HG03442 (cell line): ENCODE measurements at regions not wholly inside any gene's neighbourhood (a gene's known extent, or its start where the extent isn't known, plus 50 kb on each side); places are given as distances from the start of the nearest gene placed in this dataset.
"Not testable (repeated sequence)": the region's sequence is repeated elsewhere in the genome, so short reads cannot be mapped to it uniquely, and the experiment has no call there.

ENCODE experiments used
- ATAC-seq: cut with Tn5 transposase; IDR thresholded peaks from one replicate; pipeline ENCODE4 v1.9.1; 2021; ENCODE audit warnings: mild to moderate bottlenecking, moderate library complexity; ENCODE audit not compliant: unreplicated experiment

- ATAC-seq, result no peak
These were observed 150.1 kb upstream of the PDE7B start for GRCh38 chr6:135701426-135701825.

- no peak for ATAC-seq
These were observed 148.5 kb upstream of the PDE7B start for GRCh38 chr6:135703007-135703406.

- ATAC-seq, result peak; percentile 91
These were observed 147.9 kb upstream of the PDE7B start for GRCh38 chr6:135703621-135704020.

GRCh38 chr6:135707426-135707825 lies 144.1 kb upstream of the PDE7B start:
- ATAC-seq, result no peak

GRCh38 chr6:135710042-135710441 lies 141.5 kb upstream of the PDE7B start:
- ATAC-seq, result no peak

- no peak for ATAC-seq
These were observed 129.3 kb upstream of the PDE7B start for GRCh38 chr6:135722190-135722589.

- peak; percentile 69 for ATAC-seq
These were observed 128.8 kb upstream of the PDE7B start for GRCh38 chr6:135722679-135723078.

GRCh38 chr6:135728589-135728988 lies 122.9 kb upstream of the PDE7B start:
- ATAC-seq, result no peak

- ATAC-seq, result no peak
These were observed 120.4 kb upstream of the PDE7B start for GRCh38 chr6:135731116-135731515.

- not testable (repeated sequence) for ATAC-seq
These were observed 115.2 kb upstream of the PDE7B start for GRCh38 chr6:135736351-135736750.

- no peak for ATAC-seq
These were observed 112.9 kb upstream of the PDE7B start for GRCh38 chr6:135738636-135739035.

GRCh38 chr6:135739288-135739687 lies 112.2 kb upstream of the PDE7B start:
- ATAC-seq, result no peak

GRCh38 chr6:135740580-135740979 lies 110.9 kb upstream of the PDE7B start:
- no peak for ATAC-seq

- no peak for ATAC-seq
These were observed 108.0 kb upstream of the PDE7B start for GRCh38 chr6:135743476-135743875.

- no peak for ATAC-seq
These were observed 103.3 kb upstream of the PDE7B start for GRCh38 chr6:135748189-135748588.

- no peak for ATAC-seq
These were observed 101.4 kb upstream of the PDE7B start for GRCh38 chr6:135750081-135750480.

GRCh38 chr6:135753196-135753595 lies 98.3 kb upstream of the PDE7B start:
- ATAC-seq, result no peak

- no peak for ATAC-seq
These were observed 91.7 kb upstream of the PDE7B start for GRCh38 chr6:135759831-135760230.

- no peak for ATAC-seq
These were observed 77.5 kb upstream of the PDE7B start for GRCh38 chr6:135774006-135774405.

GRCh38 chr6:135779213-135779612 lies 72.3 kb upstream of the PDE7B start:
- ATAC-seq, result no peak

- no peak for ATAC-seq
These were observed 71.2 kb upstream of the PDE7B start for GRCh38 chr6:135780326-135780725.

- ATAC-seq, result no peak
These were observed 69.0 kb upstream of the PDE7B start for GRCh38 chr6:135782546-135782945.

- ATAC-seq, result no peak
These were observed 67.0 kb upstream of the PDE7B start for GRCh38 chr6:135784507-135784906.
